ENCODE measurements at regions not wholly inside any gene's neighbourhood (a gene's known extent, or its start where the extent isn't known, plus 50 kb on each side); places are given as distances from the start of the nearest gene placed in this dataset.

DNA sequence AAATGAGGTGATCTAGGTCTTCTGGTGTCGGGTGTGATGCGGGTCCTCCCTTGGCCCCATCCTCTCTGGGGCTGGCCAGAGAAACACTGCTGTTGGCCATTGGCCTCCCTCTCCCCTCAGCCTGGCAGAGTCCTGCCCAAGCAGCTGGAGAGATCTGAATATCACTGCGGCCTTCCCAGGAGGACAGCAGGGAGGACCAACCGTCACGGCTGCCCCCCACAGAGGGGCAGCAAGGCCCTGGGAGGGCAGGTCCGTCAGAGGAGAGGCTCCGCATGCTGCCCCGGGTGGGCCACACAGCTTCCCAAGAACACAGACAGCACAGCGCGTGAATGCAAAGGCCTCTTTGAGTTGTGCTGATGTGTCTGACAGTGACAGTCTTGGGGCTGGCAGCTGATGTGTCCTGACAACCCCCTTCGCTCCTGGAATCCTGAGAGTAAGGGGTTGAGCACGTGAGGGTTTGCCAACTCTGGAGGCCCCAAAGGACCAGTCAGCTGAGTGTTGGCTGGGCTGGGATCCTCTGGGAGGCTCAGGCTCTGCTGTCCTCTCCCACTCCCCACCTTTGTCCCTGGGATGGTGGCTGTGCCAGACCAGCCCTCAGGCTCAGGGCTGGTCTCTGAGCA, 132.5 kb upstream of the UNC5B start:
- Histone ChIP-seq H3K79me2 (ENCODE audit: insufficient read depth) (no peaks in the 10 kb centered on the region), H3K36me3 (replicated peaks in 1 of 2; ENCODE audit: control insufficient read depth in 1 of 2, insufficient read depth in 2 of 2, low read length in 1 of 2) (no peaks in the 10 kb centered on the region), H3K9me3 (no peaks in the 10 kb centered on the region), H3K9ac (no peak overlapping the region), H3F3A (replicated peaks; ENCODE audit: insufficient read depth) (no peaks in the 10 kb centered on the region), H2AFZ (ENCODE audit: low read depth) (no peak overlapping the region), H3K4me2 (no peak overlapping the region), H4K20me1 (ENCODE audit: insufficient read depth) (no peaks in the 10 kb centered on the region), H3K27ac (ENCODE audit: low read depth in 2 of 2, low read length in 1 of 2) (no peak overlapping the region), H3K4me3 (ENCODE audit: low read depth in 2 of 2, low read length in 1 of 2) (no peak overlapping the region), H3K9me2 (no peaks in the 10 kb centered on the region), H3K4me1 (ENCODE audit: control insufficient read depth in 1 of 2, insufficient read depth in 2 of 2, low read depth in 1 of 2, low read length in 1 of 2) (peaks cover 0 to 26% of the 10 kb centered on the region in 2 experiments; a peak in 1 of 4 replicates), H3K27me3 (ENCODE audit: insufficient read depth) (peaks cover 5% of the 10 kb centered on the region; the same call in 1 of the 2 replicates)
- TF ChIP-seq POLR2AphosphoS5 (IDR thresholded peaks at IDR 0.05; ENCODE audit: low read depth, low read length): no peak
- no peak for TF ChIP-seq EZH2phosphoT487 (IDR thresholded peaks at IDR 0.05; ENCODE audit: borderline replicate concordance, low read depth)
- no peak for TF ChIP-seq TCF12 (IDR thresholded peaks at IDR 0.05)
- no peak for TF ChIP-seq FOXJ3 (CRISPR knock-in tag; IDR thresholded peaks at IDR 0.05)
- TF ChIP-seq, protein P1, sequence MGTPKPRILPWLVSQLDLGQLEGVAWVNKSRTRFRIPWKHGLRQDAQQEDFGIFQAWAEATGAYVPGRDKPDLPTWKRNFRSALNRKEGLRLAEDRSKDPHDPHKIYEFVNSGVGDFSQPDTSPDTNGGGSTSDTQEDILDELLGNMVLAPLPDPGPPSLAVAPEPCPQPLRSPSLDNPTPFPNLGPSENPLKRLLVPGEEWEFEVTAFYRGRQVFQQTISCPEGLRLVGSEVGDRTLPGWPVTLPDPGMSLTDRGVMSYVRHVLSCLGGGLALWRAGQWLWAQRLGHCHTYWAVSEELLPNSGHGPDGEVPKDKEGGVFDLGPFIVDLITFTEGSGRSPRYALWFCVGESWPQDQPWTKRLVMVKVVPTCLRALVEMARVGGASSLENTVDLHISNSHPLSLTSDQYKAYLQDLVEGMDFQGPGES (IDR thresholded peaks at IDR 0.05; ENCODE audit: low read depth, low read length): no peak
- 52% methylated on average over 7 of the region's 12 CpGs for WGBS (ENCODE audit: low lambda C conversion rate)
- DNase-seq: no peak
- ChIA-PET POLR2A (no interaction called here), CTCF (no interaction called here)

DNA sequence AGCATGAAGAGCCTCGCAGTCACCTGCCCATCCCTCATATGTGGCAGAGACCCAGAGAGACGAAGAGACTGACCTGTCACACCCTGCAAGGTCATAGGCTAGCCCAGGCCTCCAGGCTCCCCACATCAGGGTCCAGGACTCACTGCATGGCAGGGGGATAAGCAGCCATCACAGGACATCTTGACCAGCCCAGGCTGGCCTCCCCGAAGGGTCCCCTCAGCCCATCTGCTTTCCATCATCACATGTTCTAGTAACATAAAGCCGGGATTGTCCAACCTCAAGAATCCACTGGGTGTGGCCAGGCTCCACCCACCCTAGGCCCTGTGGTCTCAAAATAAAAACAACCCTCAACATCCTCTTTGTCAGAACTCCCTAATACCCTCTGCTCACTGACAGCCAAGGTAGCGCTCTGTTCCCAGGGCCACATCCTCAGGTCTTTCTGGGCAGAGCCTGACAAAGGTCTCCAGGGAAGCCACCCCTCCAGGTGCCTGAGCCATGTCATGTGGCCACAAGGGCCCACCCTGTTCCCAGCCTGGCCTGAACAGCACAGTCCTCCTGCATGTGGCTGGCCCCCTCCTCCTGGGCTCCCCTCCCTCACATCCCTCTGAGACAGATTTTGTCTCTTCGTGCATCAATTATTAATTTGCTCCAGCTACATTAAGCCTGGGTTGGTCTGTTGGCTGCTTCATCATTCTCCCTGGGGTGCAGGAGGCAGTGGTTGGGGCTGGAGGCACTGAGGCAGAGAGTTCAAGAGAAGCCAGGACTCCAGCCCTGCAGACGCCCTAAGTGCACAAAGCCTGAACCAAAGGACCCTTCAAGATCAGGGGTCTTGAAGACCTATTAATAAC, 131.8 kb upstream of the UNC5B start:
- H3K27ac ChIP-seq (ENCODE audit: low read depth in 2 of 2, low read length in 1 of 2): no peak overlapping the region
- no peaks in the 10 kb centered on the region for H3K9me2 ChIP-seq
- H3K9me3 ChIP-seq: no peaks in the 10 kb centered on the region
- ChIA-PET POLR2A (no interaction called here), CTCF (no interaction called here)
- H3K4me3 ChIP-seq (ENCODE audit: low read depth in 2 of 2, low read length in 1 of 2): no peak overlapping the region
- H3K4me1 ChIP-seq (ENCODE audit: control insufficient read depth in 1 of 2, insufficient read depth in 2 of 2, low read depth in 1 of 2, low read length in 1 of 2): peaks cover 0 to 19% of the 10 kb centered on the region in 2 experiments; a peak in 1 of 4 replicates
- no peaks in the 10 kb centered on the region for H3F3A ChIP-seq (replicated peaks; ENCODE audit: insufficient read depth)
- H3K36me3 ChIP-seq (replicated peaks in 1 of 2; ENCODE audit: control insufficient read depth in 1 of 2, insufficient read depth in 2 of 2, low read length in 1 of 2): no peaks in the 10 kb centered on the region
- H2AFZ ChIP-seq (ENCODE audit: low read depth): no peak overlapping the region
- peaks cover 4% of the 10 kb centered on the region; the same call in 1 of the 2 replicates for H3K27me3 ChIP-seq (ENCODE audit: insufficient read depth)
- H4K20me1 ChIP-seq (ENCODE audit: insufficient read depth): no peaks in the 10 kb centered on the region
- H3K79me2 ChIP-seq (ENCODE audit: insufficient read depth): no peaks in the 10 kb centered on the region
- no peak for TF ChIP-seq FOXJ3 (CRISPR knock-in tag; IDR thresholded peaks at IDR 0.05)
- TF ChIP-seq, protein P1 (IDR thresholded peaks at IDR 0.05; ENCODE audit: low read depth, low read length): no peak
- TF ChIP-seq, protein P2, sequence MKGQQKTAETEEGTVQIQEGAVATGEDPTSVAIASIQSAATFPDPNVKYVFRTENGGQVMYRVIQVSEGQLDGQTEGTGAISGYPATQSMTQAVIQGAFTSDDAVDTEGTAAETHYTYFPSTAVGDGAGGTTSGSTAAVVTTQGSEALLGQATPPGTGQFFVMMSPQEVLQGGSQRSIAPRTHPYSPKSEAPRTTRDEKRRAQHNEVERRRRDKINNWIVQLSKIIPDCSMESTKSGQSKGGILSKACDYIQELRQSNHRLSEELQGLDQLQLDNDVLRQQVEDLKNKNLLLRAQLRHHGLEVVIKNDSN (IDR thresholded peaks at IDR 0.05; ENCODE audit: borderline replicate concordance, low read depth): no peak
- no peak for DNase-seq
- H3K9ac ChIP-seq: no peak overlapping the region
- WGBS (ENCODE audit: low lambda C conversion rate): 58% methylated on average over 4 of the region's 7 CpGs
- no peak overlapping the region for H3K4me2 ChIP-seq
